ENCODE measurements at regions not wholly inside any gene's neighbourhood (a gene's known extent, or its start where the extent isn't known, plus 50 kb on each side); places are given as distances from the start of the nearest gene placed in this dataset.
"Not testable (repeated sequence)": the region's sequence is repeated elsewhere in the genome, so short reads cannot be mapped to it uniquely, and the experiment has no call there.

GRCh38 chr1:217989510-217989909, 295.6 kb upstream of the RRP15 start:
- no peaks in the 10 kb centered on the region for H3K9me3 ChIP-seq (ENCODE audit: low read depth, low read length, poor library complexity, severe bottlenecking)
- TF ChIP-seq CTCF (conservative IDR thresholded peaks at IDR 0.05; ENCODE audit: low read depth, low read length) (no peak), EZH2 (IDR thresholded peaks at IDR 0.05; ENCODE audit: borderline replicate concordance, low read depth, low read length, poor library complexity, severe bottlenecking) (no peak)
- POLR2A ChIA-PET (ENCODE audit: low non-redundant PET) = no interaction called here
- no TSS peak for BruUV-seq (replicated peaks)
- no peak overlapping the region for H3K27ac ChIP-seq (ENCODE audit: low read depth, low read length, poor library complexity, severe bottlenecking)
- no peak for DNase-seq (ENCODE audit: low spot score)
- intact Hi-C loops (cut with micrococcal nuclease; ENCODE audit: unreplicated experiment) = no loop called here
- no peaks in the 10 kb centered on the region for H3K36me3 ChIP-seq (ENCODE audit: insufficient read depth, low read length, poor library complexity, severe bottlenecking)
- H3K4me1 ChIP-seq (ENCODE audit: insufficient read depth, low read length, poor library complexity, severe bottlenecking) = no peaks in the 10 kb centered on the region
- H3K4me3 ChIP-seq (ENCODE audit: low read depth, low read length, poor library complexity, severe bottlenecking) = no peak overlapping the region
- peaks cover 9% of the 10 kb centered on the region for H3K27me3 ChIP-seq (replicated peaks; ENCODE audit: insufficient read depth, low read depth, low read length, poor library complexity)
- CTCF ChIA-PET = no interaction called here

- Histone ChIP-seq H3K9me3 (ENCODE audit: low read depth, low read length, poor library complexity, severe bottlenecking) (no peaks in the 10 kb centered on the region), H3K4me3 (ENCODE audit: low read depth, low read length, poor library complexity, severe bottlenecking) (no peak overlapping the region), H3K4me1 (ENCODE audit: insufficient read depth, low read length, poor library complexity, severe bottlenecking) (no peaks in the 10 kb centered on the region), H3K27me3 (replicated peaks; ENCODE audit: insufficient read depth, low read depth, low read length, poor library complexity) (peaks cover 9% of the 10 kb centered on the region), H3K36me3 (ENCODE audit: insufficient read depth, low read length, poor library complexity, severe bottlenecking) (no peaks in the 10 kb centered on the region), H3K27ac (ENCODE audit: low read depth, low read length, poor library complexity, severe bottlenecking) (no peak overlapping the region)
- intact Hi-C loops (cut with micrococcal nuclease; ENCODE audit: unreplicated experiment) = no loop called here
- ChIA-PET CTCF (no interaction called here), POLR2A (ENCODE audit: low non-redundant PET) (no interaction called here)
- TF ChIP-seq CTCF (conservative IDR thresholded peaks at IDR 0.05; ENCODE audit: low read depth, low read length) (no peak), EZH2 (IDR thresholded peaks at IDR 0.05; ENCODE audit: borderline replicate concordance, low read depth, low read length, poor library complexity, severe bottlenecking) (no peak)
- DNase-seq (ENCODE audit: low spot score) = no peak
- BruUV-seq (replicated peaks) = no TSS peak
Measured at GRCh38 chr1:217993439-217993838, 291.7 kb upstream of the RRP15 start.

- CTCF ChIA-PET = not testable (repeated sequence)
Measured at GRCh38 chr1:218008296-218008695, 276.8 kb upstream of the RRP15 start.

GRCh38 chr1:218015106-218015505, 270.0 kb upstream of the RRP15 start:
- H3K27me3 ChIP-seq (replicated peaks; ENCODE audit: insufficient read depth, low read depth, low read length, poor library complexity); DNase-seq (ENCODE audit: low spot score); POLR2A ChIA-PET (ENCODE audit: low non-redundant PET); H3K4me3 ChIP-seq (ENCODE audit: low read depth, low read length, poor library complexity, severe bottlenecking); intact Hi-C loops (cut with micrococcal nuclease; ENCODE audit: unreplicated experiment); H3K9me3 ChIP-seq (ENCODE audit: low read depth, low read length, poor library complexity, severe bottlenecking); H3K36me3 ChIP-seq (ENCODE audit: insufficient read depth, low read length, poor library complexity, severe bottlenecking); H3K4me1 ChIP-seq (ENCODE audit: insufficient read depth, low read length, poor library complexity, severe bottlenecking); BruUV-seq (replicated peaks); CTCF ChIA-PET; H3K27ac ChIP-seq (ENCODE audit: low read depth, low read length, poor library complexity, severe bottlenecking): not testable (repeated sequence)

More at GRCh38 chr1:218008296-218008695, 276.8 kb upstream of the RRP15 start:
- H3K4me1 ChIP-seq (ENCODE audit: insufficient read depth, low read length, poor library complexity, severe bottlenecking); BruUV-seq (replicated peaks); H3K27me3 ChIP-seq (replicated peaks; ENCODE audit: insufficient read depth, low read depth, low read length, poor library complexity); H3K36me3 ChIP-seq (ENCODE audit: insufficient read depth, low read length, poor library complexity, severe bottlenecking); intact Hi-C loops (cut with micrococcal nuclease; ENCODE audit: unreplicated experiment); POLR2A ChIA-PET (ENCODE audit: low non-redundant PET); H3K4me3 ChIP-seq (ENCODE audit: low read depth, low read length, poor library complexity, severe bottlenecking); H3K27ac ChIP-seq (ENCODE audit: low read depth, low read length, poor library complexity, severe bottlenecking); DNase-seq (ENCODE audit: low spot score); H3K9me3 ChIP-seq (ENCODE audit: low read depth, low read length, poor library complexity, severe bottlenecking): not testable (repeated sequence)

Data from A673 (cell line).